NCI-H524 (cell line): ENCODE measurements at regions not wholly inside any gene's neighbourhood (a gene's known extent, or its start where the extent isn't known, plus 50 kb on each side); places are given as distances from the start of the nearest gene placed in this dataset.

Source experiments
- DNase-seq, 2 experiments: peaks; one replicate each; lab custom pipeline; 2025; lab: John Stamatoyannopoulos, UW

GRCh38 chr7:54701982-54702381, 57.0 kb downstream of the SEC61G start:
- DNase-seq = no peak

- DNase-seq = no peak
Observed at GRCh38 chr7:54699715-54700114, 59.3 kb downstream of the SEC61G start.

DNA sequence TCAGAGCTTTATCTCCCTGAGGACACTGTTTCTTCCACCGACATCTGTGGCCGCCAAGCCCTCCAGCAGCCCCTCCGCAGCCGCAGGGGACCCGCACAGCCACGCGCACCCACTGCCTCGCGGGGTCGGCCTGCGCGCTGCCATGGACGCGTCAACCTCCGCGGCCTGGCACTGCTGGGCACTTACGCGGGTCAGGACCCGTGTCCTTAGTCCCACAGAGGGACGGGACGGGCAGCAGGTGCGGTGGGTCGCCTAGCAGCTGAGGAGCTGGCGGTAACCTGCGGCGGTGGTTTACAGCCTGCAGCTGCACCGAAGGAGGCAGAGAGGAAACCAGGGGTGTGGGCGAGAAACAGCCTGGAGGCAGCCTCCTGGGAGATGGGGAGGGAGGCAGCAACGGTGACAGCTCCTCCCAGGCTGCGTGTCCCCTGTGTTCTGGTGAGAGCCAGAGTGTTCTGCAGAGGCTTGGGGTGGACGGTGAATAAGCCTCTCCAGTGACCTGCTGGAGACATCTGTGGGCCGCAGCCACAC, 61.3 kb downstream of the SEC61G start:
- no peak for DNase-seq

DNA sequence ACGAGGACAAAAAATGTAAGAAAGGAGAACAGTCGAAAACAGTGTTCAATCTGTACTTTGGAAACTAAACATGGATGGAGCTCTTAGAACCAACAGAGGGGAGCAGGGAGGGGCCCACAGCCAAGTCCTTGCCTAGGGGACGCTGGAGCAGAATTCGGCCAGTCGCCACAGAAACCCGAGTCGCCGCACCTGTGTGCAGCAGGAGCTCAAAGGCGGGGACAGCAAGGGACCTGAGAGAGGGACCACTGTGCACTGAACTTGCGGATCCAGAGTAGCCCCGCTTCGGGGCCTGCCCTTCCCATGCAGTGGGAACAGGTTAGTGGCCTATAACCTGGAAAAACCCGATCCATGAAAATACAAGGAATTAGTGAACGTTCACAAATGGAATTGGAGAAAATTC, 68.1 kb downstream of the SEC61G start:
- DNase-seq = no peak

DNA sequence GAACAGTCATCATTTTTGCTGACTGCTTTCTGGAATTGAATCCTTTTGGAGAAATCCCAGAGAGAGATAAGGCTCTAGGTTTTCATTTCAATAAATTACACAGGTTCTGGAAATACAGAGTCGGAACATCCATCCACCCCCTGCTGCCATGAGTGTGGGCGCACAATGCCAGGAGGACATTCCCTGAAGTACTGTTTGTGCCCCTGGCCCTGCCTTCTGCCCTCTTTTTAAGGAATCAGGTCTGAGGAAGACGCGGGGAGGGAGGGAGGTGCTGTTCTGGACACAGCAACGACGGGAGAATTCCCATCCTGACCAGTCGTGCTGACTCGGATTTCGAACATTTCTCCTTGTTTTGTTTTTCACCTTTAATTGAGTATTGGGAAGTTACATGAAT, 69.0 kb downstream of the SEC61G start:
- DNase-seq = no peak

GRCh38 chr7:54689394-54690049, 69.5 kb downstream of the SEC61G start:
- DNase-seq = no peak

DNA sequence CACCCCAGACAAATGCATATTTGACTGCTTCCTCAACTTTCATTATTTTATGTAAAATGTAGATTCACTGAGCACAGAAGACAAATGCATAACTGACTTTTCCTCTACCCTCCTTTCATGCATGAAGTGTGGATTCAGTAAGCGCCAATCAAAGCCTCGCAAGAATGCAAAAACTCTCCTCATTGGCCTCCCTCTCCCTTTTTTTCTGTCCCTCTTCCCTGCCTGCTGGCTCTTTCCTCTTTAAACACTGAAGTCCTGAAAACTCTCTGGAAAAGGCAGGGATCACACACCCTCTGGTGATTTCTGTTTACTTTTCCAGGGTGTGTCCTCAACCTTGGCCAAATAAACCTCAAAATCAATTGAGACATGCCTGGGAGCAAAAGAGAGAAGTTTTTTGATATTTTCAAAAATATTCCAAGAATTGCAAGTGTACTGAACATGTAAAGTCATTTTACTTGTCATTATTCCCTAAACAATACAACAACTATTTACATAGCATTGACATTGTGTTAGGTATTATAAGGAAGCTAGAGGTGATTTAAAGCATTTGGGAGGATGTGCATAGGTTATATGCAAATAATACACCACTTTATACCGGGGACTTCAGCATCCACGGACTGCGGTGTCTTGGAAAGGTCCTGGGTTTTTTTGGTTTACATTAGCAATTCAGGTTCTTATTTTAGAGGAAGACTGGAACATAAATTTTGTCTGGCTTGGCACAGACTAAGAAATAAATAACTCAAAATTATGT, 71.4 kb downstream of the SEC61G start:
- DNase-seq = no peak

- DNase-seq = no peak
Observed at GRCh38 chr7:54680377-54681005, 78.5 kb downstream of the SEC61G start.

DNA sequence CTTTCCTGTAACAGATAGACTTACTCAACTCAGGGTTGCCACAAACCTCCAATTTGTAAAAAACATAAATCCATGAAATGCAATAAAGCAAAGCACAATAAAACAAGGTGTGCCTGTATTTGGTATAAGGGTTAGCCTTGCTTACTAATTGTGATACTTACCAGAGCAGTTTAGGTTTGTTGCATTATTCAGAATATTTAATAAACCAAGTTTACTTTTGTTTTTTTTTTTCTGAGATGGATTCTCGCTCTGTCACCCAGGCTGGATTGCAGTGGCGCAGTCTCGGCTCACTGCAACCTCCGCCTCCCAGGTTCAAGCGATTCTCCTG, 79.6 kb downstream of the SEC61G start:
- no peak for DNase-seq

GRCh38 chr7:54678763-54679489, 80.1 kb downstream of the SEC61G start:
- peak in 1 of 2 experiments; percentile 51 for DNase-seq

GRCh38 chr7:54674891-54675290, 84.1 kb downstream of the SEC61G start:
- DNase-seq = no peak

- no peak for DNase-seq
Observed at GRCh38 chr7:54672519-54672918, 86.5 kb downstream of the SEC61G start.

GRCh38 chr7:54664235-54665228, 94.5 kb downstream of the SEC61G start:
- peak; percentile 43 to 67 for DNase-seq

- DNase-seq = no peak
Observed at GRCh38 chr7:54663603-54664234, 95.3 kb downstream of the SEC61G start.

GRCh38 chr7:54663186-54663585, 95.8 kb downstream of the SEC61G start:
- no peak for DNase-seq

GRCh38 chr7:54662701-54663100, 96.3 kb downstream of the SEC61G start:
- no peak for DNase-seq

DNA sequence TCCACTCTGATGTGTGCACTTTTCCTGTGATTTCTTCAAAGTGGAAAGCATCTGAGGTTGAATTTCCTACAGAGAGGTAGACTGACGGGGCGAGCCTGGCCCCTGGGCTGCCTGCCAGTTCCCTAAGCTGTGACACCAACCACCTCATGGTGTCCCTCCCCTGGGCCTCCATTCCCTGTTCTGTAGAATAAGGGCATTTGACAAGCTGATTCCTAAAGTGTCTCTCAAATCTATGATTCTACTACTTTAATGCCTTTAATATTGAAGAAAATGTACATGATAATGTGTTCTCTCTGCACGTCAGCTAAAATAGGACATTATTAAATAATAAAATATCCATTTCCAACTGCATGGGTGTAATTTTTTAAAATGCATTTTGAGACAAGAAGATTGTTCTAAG, 105.1 kb downstream of the SEC61G start:
- no peak for DNase-seq

DNA sequence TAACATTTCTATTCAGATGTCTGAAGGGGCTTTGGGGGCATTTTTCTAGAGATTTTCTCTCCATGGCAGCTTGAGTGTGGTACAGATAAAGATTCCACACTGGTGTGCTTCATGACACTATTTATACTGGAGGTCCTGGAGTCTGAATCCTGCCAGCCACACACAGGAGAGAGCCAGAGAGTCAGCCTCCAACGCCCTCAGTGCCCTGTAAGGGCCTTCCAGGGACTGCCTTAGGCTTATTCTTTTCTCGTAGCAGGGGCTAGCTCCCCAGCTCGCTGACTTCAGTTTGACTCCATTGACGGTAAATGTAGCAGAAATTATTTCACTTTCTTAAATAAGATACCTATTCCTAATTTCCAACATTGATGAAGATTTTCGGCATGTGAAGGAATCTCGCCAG, 100.9 kb downstream of the VSTM2A start:
- no peak for DNase-seq

DNA sequence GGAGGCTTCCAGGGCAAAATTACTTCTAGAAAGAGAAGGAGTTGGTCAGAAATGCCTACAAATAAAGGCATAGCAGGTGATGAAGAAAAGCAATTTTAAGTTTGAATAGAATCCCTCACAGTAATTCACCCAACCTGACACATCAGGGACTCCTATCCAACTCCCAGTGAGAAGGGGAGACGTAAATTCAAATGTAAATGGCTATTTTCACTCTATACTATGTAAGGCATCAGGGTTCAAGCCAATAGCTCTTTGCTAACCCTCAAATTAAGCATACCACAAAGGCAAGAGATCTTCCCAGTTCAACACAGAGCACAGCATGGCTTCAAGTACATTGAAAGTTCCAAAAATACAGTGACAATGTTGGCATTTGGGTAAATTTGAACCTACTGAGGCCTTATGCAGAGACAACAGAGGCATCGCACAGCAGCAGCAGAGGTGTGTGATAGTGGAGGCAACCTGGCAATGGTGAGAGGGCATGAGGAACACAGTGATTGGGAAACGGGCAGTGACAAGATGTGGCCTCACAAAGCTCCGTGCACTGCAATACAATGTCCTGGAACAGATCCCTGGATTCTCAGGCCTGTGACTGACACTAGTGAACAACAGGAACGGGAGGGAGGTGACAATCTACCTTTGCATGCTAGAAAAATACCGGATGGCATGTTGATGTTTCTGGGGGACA, 95.7 kb downstream of the VSTM2A start:
- DNase-seq = no peak

DNA sequence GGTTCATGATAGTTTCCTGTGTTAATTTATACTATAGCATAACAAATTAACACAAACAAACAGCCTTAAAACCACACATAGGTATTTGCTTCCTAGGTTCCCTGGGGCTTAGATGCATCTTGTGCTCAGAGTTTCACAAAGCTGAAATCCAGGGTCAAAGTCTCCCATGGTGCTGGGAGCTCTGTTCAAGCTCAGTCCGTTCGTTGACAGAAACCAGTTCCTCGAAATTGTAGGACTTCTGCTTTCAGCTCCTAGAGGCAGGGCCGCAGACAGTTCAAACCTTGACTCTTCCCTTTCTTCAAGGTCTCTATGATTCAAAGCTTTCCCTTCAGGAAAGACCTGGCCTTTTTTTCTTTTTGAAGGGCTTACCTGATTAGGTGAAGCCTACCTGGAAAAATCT, 90.5 kb downstream of the VSTM2A start:
- DNase-seq = no peak
